ENCODE measurements at regions not wholly inside any gene's neighbourhood (a gene's known extent, or its start where the extent isn't known, plus 50 kb on each side); places are given as distances from the start of the nearest gene placed in this dataset.

DNA sequence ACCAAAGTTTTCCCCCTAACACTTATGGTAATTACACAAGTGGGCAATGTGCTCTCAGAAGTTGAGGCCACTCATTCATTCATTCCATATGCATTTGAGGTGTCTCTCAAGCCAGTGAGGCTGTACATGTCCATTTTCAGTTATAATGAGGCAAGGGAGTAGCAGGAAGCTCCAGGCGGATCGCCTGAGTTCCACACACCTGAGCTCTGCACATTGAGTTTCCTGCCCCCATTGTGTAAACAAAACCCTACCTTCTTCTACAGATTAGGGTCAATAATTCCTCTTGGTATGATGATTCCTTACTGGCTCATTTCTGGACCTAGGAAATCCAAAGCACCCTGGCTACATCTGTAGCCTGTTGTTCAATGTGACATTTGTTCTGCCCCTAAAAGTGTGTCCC lies 555.3 kb downstream of the MED13L start:
- intact Hi-C loops (cut with micrococcal nuclease) = no loop called here
- H3K27me3 Mint-ChIP-seq (ENCODE audit: insufficient read depth, unreplicated experiment) = peaks cover 27% of the 10 kb centered on the region
- H3K27ac Mint-ChIP-seq (ENCODE audit: low read depth, unreplicated experiment) = no peak overlapping the region
- ChIA-PET CTCF (interaction anchor here (0.7 kb wide), 1 partner anchor 1741 kb away, joined by 4 read pairs; no protein-coding TSS in a partner anchor), POLR2A (no interaction called here)
- no peaks in the 10 kb centered on the region for H3K9me3 Mint-ChIP-seq (ENCODE audit: unreplicated experiment)
- TF ChIP-seq, protein P1, sequence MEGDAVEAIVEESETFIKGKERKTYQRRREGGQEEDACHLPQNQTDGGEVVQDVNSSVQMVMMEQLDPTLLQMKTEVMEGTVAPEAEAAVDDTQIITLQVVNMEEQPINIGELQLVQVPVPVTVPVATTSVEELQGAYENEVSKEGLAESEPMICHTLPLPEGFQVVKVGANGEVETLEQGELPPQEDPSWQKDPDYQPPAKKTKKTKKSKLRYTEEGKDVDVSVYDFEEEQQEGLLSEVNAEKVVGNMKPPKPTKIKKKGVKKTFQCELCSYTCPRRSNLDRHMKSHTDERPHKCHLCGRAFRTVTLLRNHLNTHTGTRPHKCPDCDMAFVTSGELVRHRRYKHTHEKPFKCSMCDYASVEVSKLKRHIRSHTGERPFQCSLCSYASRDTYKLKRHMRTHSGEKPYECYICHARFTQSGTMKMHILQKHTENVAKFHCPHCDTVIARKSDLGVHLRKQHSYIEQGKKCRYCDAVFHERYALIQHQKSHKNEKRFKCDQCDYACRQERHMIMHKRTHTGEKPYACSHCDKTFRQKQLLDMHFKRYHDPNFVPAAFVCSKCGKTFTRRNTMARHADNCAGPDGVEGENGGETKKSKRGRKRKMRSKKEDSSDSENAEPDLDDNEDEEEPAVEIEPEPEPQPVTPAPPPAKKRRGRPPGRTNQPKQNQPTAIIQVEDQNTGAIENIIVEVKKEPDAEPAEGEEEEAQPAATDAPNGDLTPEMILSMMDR (IDR thresholded peaks at IDR 0.05; ENCODE audit: unreplicated experiment) = no peak
- H3K36me3 Mint-ChIP-seq (ENCODE audit: insufficient read depth, unreplicated experiment) = peaks cover 6% of the 10 kb centered on the region
- no TSS peak for BruUV-seq (replicated peaks)
- no peaks in the 10 kb centered on the region for H3K4me1 Mint-ChIP-seq (ENCODE audit: insufficient read depth, unreplicated experiment)
- DNase-seq (ENCODE audit: unreplicated experiment) = no peak
- no peak overlapping the region for H3K4me3 Mint-ChIP-seq (ENCODE audit: unreplicated experiment)

DNA sequence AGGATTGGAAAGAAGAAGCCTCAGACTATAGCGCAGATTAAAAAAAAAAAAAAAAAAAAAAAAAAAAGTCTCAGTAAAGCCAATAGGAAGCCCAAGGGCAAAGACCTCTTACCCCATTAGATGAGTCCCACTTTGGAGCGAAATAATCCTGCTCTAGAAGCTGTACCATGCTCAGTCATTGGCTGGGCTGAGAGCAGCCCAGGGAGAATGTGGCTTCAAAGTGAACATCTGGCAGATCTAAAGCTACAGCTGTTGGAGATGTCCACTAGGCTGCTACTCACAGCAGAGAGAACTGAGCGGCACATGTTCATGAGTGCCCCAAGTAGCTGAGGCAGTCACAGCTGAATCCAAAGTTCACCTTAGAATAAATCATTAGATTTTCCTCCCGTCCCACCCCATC lies 560.9 kb downstream of the MED13L start:
- TF ChIP-seq, protein P1 (IDR thresholded peaks at IDR 0.05; ENCODE audit: unreplicated experiment) = no peak
- Mint-ChIP-seq H3K9me3 (ENCODE audit: unreplicated experiment) (peaks cover 3% of the 10 kb centered on the region), H3K4me1 (ENCODE audit: insufficient read depth, unreplicated experiment) (no peaks in the 10 kb centered on the region), H3K36me3 (ENCODE audit: insufficient read depth, unreplicated experiment) (no peaks in the 10 kb centered on the region), H3K27me3 (ENCODE audit: insufficient read depth, unreplicated experiment) (peaks cover 44% of the 10 kb centered on the region), H3K27ac (ENCODE audit: low read depth, unreplicated experiment) (no peak overlapping the region), H3K4me3 (ENCODE audit: unreplicated experiment) (no peak overlapping the region)
- no TSS peak for BruUV-seq (replicated peaks)
- intact Hi-C loops (cut with micrococcal nuclease) = no loop called here
- DNase-seq (ENCODE audit: unreplicated experiment) = no peak
- POLR2A ChIA-PET = no interaction called here
- CTCF ChIA-PET = no interaction called here

DNA sequence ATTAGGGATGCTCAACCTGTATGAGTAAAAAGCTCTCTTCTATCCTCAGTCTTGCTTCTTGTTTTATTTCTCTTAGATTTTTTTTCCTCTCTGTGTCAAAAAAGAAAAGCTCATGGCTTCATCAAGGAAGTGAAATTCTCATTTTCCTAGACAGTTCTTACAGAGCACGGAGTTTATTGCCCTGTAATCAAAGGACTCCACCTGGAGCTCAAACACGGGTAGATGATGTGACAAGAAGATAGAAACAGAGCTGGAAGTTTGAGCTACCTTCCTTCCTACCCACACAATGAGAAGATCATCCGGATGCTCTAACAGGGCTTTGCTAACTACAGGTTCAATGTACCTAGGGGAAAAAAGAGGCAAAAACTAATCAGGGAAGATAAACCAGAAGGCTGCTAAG lies 564.8 kb downstream of the MED13L start:
- intact Hi-C loops (cut with micrococcal nuclease) = no loop called here

DNA sequence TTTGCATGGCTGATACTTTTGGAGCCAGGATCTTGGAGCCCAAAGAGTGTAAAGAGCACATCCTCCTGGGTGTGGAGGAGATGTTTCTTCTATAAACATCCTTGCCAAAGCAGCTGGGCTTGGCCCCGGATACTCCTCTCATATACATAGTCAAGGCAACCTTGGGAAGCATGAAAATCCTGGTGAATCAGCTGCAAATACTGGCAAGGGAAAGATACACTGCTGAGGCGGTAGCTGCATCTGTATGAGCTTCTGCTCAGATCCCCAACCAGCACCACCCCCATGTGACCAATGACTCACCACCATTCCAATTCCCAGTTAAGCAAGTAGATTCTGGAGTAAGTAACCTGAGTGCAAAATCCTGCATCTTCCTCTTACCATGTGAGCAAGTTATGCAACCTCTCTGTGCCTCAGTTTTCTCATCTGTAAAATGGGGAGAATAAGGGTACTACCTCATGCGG lies 567.4 kb downstream of the MED13L start:
- Mint-ChIP-seq H3K9me3 (ENCODE audit: unreplicated experiment) (peaks cover 18% of the 10 kb centered on the region), H3K4me1 (ENCODE audit: insufficient read depth, unreplicated experiment) (no peaks in the 10 kb centered on the region), H3K27me3 (ENCODE audit: insufficient read depth, unreplicated experiment) (peaks cover 42% of the 10 kb centered on the region), H3K27ac (ENCODE audit: low read depth, unreplicated experiment) (no peak overlapping the region), H3K36me3 (ENCODE audit: insufficient read depth, unreplicated experiment) (no peaks in the 10 kb centered on the region), H3K4me3 (ENCODE audit: unreplicated experiment) (no peak overlapping the region)
- ChIA-PET POLR2A (no interaction called here), CTCF (no interaction called here)
- BruUV-seq (replicated peaks) = no TSS peak
- DNase-seq (ENCODE audit: unreplicated experiment) = peak; percentile 41
- intact Hi-C loops (cut with micrococcal nuclease) = no loop called here
- TF ChIP-seq, protein P1 (IDR thresholded peaks at IDR 0.05; ENCODE audit: unreplicated experiment) = no peak

More for the DNA sequence above, 564.8 kb downstream of the MED13L start:
- no peak overlapping the region for H3K4me3 Mint-ChIP-seq (ENCODE audit: unreplicated experiment)
- peaks cover 10% of the 10 kb centered on the region for H3K9me3 Mint-ChIP-seq (ENCODE audit: unreplicated experiment)
- BruUV-seq (replicated peaks) = no TSS peak
- H3K27ac Mint-ChIP-seq (ENCODE audit: low read depth, unreplicated experiment) = no peak overlapping the region
- ChIA-PET POLR2A (no interaction called here), CTCF (interaction anchor here (0.6 to 0.7 kb wide), 6 partner anchors 8 to 1730 kb away, joined by 3 to 5 read pairs (median 4); no protein-coding TSS in a partner anchor)
- TF ChIP-seq, protein P1 (IDR thresholded peaks at IDR 0.05; ENCODE audit: unreplicated experiment) = no peak
- H3K27me3 Mint-ChIP-seq (ENCODE audit: insufficient read depth, unreplicated experiment) = peaks cover 53% of the 10 kb centered on the region
- DNase-seq (ENCODE audit: unreplicated experiment) = no peak
- no peaks in the 10 kb centered on the region for H3K36me3 Mint-ChIP-seq (ENCODE audit: insufficient read depth, unreplicated experiment)
- no peaks in the 10 kb centered on the region for H3K4me1 Mint-ChIP-seq (ENCODE audit: insufficient read depth, unreplicated experiment)
